ENCODE measurements at regions not wholly inside any gene's neighbourhood (a gene's known extent, or its start where the extent isn't known, plus 50 kb on each side); places are given as distances from the start of the nearest gene placed in this dataset.

- DNase-seq (ENCODE audit: low read depth): peak; percentile 85
- no peak overlapping the region for H3K4me3 ChIP-seq (ENCODE audit: low read length)
- no peak for TF ChIP-seq CTCF (conservative IDR thresholded peaks at IDR 0.05; ENCODE audit: low read length)
These were observed 179.6 kb upstream of the SLC39A10 start for GRCh38 chr2:195477248-195477995.

GRCh38 chr2:195475336-195475735, 181.7 kb upstream of the SLC39A10 start:
- no peak for TF ChIP-seq CTCF (conservative IDR thresholded peaks at IDR 0.05; ENCODE audit: low read length)
- no peak overlapping the region for H3K4me3 ChIP-seq (ENCODE audit: low read length)
- DNase-seq (ENCODE audit: low read depth): no peak

GRCh38 chr2:195473862-195474261, 183.2 kb upstream of the SLC39A10 start:
- no peak overlapping the region for H3K4me3 ChIP-seq (ENCODE audit: low read length)
- no peak for TF ChIP-seq CTCF (conservative IDR thresholded peaks at IDR 0.05; ENCODE audit: low read length)
- DNase-seq (ENCODE audit: low read depth): no peak

- DNase-seq (ENCODE audit: low read depth): no peak
- no peak overlapping the region for H3K4me3 ChIP-seq (ENCODE audit: low read length)
- TF ChIP-seq CTCF (conservative IDR thresholded peaks at IDR 0.05; ENCODE audit: low read length): no peak
These were observed 184.4 kb upstream of the SLC39A10 start for GRCh38 chr2:195472501-195473234.

GRCh38 chr2:195471807-195472206, 185.2 kb upstream of the SLC39A10 start:
- no peak overlapping the region for H3K4me3 ChIP-seq (ENCODE audit: low read length)
- DNase-seq (ENCODE audit: low read depth): no peak
- TF ChIP-seq CTCF (conservative IDR thresholded peaks at IDR 0.05; ENCODE audit: low read length): no peak

GRCh38 chr2:195471163-195471562, 185.9 kb upstream of the SLC39A10 start:
- H3K4me3 ChIP-seq (ENCODE audit: low read length): no peak overlapping the region
- no peak for DNase-seq (ENCODE audit: low read depth)
- no peak for TF ChIP-seq CTCF (conservative IDR thresholded peaks at IDR 0.05; ENCODE audit: low read length)

- no peak for DNase-seq (ENCODE audit: low read depth)
- no peak for TF ChIP-seq CTCF (conservative IDR thresholded peaks at IDR 0.05; ENCODE audit: low read length)
- no peak overlapping the region for H3K4me3 ChIP-seq (ENCODE audit: low read length)
These were observed 186.4 kb upstream of the SLC39A10 start for GRCh38 chr2:195470622-195471021.
